GF-D8 (cell line): ENCODE measurements at regions not wholly inside any gene's neighbourhood (a gene's known extent, or its start where the extent isn't known, plus 50 kb on each side); places are given as distances from the start of the nearest gene placed in this dataset.
"Not testable (repeated sequence)": the region's sequence is repeated elsewhere in the genome, so short reads cannot be mapped to it uniquely, and the experiment has no call there.

Experiments
- DNase-seq: peaks from one replicate; lab custom pipeline; 2025; lab: John Stamatoyannopoulos, UW

DNA sequence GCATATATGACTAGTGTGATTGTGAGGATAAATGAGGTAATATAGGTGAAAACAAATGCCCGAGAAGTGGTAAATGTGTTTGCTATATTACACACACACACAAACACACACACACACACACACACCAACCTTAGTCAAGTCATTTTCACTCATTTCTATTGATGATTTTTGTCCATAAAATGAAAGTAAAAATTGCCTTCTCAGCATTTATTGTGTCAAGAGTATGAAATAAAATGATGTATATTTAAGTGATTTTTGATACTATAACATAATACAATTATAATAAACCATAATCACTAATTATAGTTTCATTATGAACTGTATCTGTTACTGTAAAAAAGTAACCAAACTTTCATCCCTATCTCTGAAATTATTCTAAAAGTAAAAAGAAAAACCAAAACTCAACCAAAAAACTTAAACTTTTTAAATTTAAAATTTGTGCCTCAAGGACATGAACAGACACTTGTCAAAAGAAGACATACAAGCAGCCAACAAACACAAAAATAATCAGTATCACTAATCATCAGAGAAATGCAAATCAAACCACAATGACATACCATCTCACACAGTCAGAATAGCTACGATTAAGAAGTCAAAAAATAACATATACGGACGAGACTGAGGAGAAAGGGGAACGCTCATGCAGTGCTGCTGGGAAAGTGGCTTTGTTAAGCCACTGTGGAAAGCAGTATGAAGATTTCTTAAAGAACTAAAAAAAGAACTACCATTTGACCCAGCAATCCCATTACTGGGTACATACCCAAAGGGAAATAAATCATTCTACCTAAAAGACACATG, 601.0 kb downstream of the TMA16 start:
- DNase-seq: no peak

DNA sequence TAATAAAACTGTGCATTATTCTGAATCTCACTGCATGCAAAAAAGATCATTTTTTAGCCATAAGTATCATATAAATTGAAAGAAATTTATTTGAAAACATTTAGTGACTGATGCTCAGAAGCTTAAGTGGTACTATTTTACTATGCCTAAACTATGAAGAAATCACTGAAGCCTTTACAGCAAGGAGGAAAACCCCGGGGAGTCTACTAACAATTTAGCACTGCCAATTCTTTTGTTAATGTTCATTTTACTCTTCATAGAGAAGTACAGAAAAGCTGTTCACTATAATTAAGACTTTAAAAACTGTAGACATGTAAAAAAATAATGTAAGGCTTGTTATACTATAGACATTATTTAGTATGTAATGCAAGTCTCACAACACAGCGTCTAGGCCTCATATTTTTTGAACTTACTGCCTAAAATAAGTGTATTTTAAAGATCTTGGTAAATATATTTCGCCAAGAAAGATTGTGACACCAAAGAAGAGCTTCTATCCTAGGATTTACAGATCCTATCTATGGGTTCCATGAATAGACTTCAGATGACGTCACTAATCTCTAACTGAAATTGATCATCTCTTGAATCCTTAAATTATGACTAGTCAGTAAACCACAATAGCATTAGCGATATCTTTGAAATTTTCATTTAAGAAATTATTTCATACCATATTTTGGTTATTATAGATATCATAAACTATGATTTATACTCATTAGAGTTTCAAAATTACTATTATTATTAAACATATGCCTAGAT, 602.5 kb downstream of the TMA16 start:
- DNase-seq: no peak

DNA sequence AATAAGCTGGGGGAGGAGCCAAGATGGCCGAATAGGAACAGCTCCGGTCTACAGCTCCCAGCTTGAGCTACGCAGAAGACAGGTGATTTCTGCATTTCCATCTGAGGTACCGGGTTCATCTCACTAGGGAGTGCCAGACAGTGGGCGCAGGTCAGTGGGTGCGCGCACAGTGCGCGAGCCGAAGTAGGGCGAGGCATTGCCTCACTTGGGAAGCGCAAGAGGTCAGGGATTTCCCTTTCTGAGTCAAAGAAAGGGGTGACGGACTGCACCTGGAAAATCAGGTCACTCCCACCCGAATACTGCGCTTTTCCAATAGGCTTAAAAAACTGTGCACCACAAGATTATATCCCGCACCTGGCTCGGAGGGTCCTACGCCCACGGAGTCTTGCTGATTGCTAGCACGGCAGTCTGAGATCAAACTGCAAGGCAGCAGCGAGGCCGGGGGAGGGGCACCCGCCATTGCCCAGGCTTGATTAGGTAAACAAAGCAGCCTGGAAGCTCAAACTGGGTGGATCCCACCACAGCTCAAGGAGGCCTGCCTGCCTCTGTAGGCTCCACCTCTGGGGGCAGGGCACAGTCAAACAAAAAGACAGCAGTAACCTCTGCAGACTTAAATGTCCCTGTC, 606.4 kb downstream of the TMA16 start:
- not testable (repeated sequence) for DNase-seq

DNA sequence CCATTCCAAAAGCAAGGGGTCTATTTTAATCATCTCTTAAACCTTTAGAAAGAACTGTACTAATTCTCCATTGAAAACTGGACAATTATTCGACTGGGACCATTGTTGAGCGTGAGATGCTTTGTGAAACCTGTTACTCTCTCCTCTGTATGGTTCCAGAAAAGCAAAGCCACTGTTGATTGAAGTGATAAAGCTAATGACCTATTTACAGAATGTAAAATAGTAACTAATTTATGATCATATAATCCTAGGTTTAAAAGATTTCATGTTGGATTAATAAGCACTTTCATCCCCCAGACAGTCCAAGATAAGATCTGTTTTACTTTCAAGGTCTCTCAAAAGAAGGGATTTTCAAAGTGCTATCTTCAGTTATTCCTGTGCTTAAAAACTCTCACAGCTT, 614.5 kb downstream of the TMA16 start:
- DNase-seq: no peak

DNA sequence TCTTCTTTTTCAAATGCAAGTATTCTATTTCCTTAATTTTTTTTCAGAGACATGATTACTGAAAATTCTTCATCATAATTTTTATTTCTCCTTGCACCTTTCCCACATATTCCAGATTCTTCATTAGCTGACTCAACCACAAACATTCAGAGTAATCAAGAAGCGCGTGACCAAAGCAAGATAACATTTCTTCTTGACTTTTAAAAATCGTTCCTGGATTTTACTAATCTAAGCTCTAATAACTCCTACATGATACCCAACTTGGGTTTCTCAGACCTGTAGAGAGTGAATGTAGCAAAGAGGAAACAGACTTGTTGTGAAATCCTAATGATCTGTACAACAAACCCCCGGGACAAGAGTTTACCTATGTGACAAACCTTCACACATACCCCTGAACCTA, 615.0 kb downstream of the TMA16 start:
- no peak for DNase-seq

DNA sequence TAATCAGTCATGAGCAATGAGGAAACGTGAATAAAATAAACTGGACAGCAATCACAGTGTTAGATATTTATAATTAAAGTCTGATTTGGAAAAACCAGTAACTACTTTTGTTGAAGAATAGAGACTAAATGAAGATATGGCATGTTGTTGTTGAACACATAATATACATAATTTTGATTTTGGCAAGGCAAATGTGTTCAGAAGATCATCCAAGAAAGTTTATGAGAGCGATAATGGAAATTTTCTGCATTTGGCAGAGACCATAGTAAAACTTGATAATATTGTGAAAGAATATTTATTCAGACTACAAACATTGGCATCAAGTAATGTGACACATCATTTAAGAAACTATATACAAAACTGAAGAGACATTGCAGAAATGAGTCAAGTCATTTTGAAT, 620.7 kb downstream of the TMA16 start:
- DNase-seq: no peak

DNA sequence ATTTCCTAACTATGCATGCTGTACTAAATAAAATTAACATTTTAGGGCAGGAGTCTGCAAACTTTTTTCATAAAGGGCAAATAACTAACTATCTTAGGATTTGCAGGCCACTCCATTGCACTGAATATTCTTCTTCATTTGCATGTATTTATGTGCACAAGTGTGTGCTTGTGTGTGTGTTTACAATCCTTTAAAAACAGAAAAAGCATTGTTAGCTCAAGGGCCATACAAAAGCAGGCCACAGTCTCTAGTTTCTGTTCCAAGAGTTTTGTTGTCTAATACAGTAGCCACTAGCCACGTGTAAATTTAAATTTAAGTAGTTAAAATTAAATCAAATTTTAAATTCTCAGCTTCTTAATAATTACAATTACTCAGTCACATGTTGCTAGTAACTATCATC, 621.8 kb downstream of the TMA16 start:
- no peak for DNase-seq

DNA sequence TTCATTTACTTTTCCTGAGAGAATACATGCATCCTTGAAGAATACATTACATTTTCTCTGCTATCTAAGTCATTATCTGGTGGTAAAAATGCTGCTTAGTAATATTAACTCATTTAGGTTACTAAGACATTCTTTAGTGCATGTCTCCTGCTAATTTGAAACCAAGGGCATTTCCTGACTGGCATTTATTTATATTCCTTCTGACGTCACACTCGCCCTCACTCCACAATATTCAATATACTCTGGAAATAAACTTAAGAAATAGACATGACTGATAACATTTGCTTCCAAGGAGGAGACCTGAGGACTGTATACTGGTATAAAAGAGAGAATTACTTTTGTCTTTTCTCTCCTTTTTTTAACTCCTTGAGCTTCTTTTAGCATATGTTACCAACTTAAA, 619.5 kb upstream of the SMIM31 start:
- no peak for DNase-seq

DNA sequence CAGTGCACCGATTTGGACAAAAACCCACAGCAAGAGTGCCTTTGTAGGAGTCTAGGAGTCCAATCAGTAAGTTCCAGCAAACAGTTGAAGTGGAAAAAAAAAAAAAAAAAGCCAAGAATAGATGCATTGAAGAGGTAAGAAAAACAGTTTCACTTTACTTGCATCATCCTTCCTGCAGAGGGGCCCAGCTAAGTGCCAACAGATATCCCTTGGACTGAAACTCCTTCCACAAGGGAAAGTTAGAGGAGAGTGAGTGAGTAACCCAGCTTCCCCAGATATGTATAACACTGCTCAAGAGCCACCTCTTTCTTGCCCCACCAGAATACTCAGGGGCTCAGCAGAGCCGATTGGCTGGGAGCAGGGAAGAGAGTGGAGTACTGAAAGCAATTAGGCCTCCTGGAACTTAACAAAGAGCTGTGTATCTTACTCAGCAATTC, 617.7 kb upstream of the SMIM31 start:
- DNase-seq: no peak

DNA sequence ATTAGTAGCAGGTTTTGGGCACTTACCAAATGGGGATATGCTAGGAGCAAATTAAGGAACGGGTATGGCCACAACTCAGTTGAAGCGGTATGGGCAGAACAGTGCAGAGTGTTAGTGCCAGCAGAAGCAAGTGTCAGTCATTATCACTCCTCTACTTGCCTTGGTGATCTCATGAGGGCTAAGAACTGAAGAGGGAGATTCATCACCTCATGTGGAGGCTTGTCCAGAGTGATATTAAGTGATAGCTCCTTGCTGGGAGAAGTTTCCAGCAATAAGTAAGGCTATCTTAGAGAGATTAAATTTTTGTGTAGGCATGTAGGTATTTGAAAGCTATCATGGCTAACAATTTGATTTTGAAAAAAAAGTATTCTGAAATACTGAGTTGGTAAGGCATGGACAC, 615.4 kb upstream of the SMIM31 start:
- DNase-seq: no peak

DNA sequence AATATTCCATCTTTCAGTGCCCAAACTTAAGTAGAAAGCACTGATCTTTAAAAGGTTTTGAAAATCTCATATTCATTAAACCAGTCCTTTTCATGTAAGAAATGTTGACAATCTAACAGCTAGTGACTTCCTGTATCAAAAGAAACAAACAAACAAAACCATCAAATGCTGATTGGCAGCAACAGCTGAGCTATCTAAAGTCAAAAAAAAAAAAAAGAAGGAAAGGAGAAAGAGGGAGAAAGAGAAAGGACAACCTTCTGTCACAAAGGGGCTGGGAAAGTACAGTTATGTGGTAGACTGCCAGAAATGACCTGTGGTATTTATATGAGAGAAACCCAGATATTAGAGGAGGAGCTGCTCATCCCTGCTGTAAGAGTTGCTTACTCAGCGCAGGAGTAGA, 614.6 kb upstream of the SMIM31 start:
- no peak for DNase-seq

DNA sequence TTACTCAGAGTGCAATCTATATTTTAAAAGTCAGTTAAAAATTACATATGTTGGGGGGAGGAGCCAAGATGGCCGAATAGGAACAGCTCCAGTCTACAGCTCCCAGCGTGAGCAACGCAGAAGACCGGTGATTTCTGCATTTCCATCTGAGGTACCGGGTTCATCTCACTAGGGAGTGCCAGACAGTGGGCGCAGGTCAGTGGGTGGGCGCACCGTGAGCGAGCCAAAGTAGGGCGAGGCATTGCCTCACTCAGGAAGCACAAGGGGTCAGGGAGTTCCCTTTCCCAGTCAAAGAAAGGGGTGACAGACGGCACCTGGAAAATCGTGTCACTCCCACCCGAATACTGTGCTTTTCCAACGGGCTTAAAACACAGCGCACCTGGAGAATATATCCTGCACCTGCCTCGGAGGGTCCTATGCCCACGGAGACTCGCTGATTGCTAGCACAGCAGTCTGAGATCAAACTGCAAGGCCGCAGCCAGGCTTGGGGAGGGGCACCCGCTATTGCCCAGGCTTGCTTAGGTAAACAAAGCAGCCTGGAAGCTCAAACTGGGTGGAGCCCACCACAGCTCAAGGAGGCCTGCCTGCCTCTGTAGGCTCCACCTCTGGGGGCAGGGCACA, 612.1 kb upstream of the SMIM31 start:
- not testable (repeated sequence) for DNase-seq

DNA sequence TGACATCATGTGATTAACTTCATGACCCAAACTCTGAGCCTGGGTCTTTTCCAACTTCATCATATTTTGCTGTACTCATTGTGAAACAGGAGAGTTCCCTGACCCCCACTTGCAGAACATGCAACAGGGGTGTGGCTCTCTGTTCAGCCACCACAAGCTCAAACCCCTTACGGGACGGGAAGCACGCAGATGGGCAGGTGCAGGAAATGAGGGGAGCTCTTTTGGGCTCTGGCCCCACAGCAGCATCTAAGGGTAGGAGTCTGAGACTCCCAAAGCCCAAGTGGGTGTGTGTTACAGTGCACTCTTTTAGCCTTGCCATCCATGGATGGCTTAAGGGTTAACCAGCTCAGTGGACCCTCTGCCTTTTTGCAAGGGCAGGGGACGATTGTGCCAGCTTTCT, 599.5 kb upstream of the SMIM31 start:
- DNase-seq: no peak

DNA sequence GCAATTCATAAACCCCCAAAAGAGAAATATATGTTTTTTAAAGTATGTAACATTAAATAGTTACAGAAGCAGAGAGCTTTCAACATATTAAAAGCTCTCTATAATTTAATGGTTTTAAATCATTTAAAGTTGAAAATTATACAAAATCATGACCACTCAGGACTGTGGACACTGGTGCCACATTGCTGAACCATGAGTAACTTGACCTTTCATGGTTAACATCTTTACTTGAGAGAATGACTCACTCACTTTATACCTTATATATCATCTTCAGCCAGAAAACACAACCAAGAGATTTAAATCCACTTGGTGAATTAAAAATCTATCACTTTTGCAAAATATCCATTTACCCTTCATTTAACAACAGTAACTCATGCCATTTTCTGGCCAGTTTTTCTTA, 584.3 kb upstream of the SMIM31 start:
- no peak for DNase-seq

DNA sequence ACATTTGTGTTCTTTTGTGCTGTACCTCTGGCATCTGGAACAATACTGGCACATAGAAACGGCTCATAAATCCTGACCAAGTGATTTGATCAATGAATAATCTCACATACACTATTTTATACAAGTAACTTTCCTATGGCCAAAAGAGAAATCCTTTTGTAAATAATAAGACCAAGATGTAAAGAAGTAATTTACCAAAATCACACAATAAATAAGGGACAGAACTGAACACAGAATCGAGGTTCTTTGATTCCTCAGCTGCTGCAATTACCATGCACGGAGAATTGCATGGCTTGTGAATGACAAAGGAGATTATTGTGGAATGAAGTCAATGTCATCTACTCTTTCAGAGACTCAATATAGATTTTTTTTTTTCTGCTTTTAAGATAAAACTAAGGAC, 576.8 kb upstream of the SMIM31 start:
- DNase-seq: no peak

DNA sequence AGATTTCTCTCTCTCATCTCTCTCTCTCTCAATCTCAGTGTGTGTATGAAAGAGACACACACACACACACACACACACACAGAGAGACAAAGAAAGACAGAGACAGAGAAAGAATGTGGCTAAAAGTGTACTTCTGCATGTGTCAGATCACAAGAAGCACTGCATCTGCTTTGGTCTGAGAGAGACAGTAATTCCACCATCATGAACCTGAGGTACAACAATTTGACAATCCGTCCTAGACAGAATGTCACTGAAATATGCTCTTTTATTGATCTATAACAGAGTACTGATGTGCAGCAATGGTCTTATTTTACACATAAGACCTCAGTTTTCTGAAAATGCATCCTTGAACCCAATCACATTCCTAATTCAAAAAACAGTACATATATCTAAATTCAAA, 576.2 kb upstream of the SMIM31 start:
- no peak for DNase-seq

DNA sequence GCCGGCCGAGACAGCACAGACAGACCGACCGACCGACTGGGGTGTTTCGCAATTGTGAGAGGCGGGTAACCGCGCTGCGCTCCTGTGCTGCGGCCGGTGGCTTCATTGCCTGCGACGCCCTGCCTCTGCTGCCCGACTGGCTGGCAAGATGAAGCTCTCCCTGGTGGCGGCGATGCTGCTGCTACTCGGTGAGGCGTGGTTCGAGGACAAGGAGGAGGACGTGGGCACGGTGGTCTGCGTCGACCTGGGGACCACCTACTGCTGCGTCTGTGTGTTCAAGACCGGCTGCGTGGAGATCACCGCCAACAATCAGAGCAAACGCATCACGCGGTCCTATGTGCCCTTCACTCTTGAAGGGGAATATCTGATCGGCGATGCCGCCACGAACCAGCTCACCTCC, 565.7 kb upstream of the SMIM31 start:
- no peak for DNase-seq

DNA sequence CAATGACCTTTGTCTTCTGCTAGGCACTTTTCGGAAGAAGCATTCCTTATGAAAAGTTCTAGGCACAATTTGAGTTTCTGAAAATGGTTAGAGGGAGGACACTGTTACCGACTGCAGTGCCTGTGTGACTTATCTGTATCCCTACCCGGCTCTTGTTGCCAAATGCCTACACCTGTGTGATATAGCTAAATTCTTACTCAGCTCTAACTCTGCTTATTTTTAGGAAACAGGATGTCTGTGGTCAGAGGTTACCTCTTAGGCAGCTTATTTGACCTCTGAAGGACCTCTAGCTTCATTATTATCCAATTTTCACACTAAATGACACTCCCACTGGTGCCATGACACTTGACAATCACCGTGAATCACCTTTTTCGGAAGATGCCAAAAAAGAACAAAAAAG, 561.1 kb upstream of the SMIM31 start:
- no peak for DNase-seq

DNA sequence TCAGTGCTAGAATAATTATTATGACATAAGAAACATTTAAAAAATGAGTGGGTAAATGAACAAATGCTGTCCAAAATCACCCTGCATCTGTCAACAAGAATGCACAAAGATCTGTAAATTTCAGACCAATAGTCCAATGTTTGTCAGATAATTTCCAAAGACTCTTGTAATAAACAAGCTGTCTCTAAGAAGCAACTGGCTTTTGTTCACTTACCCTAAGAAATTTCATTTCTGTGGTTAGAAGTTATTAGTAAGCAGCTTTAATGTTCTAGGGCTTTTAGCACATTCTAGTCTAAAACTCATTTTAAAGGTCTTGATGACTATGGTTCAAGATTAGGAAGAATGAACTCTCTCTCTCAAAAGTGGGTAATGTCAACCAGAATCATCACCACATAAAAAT, 560.3 kb upstream of the SMIM31 start:
- DNase-seq: no peak

DNA sequence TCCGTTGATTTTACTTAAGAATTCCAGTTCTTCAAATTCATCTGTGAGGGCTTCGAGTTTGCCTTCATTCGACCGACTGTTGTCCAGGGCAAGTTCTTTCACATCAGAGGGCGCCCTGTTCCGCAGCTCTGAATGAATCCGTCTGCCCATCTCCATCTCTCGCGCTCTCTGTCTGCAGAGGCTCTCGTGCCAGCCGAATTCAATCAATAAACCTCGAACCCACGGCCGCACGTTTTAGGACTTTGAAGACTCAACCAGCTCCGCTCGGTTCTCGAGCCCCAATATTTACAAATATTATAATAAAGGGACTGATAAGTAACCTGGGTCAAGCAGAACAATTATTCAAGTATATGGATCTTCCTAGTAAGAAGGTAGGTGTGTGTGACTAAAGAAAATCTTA, 556.4 kb upstream of the SMIM31 start:
- no peak for DNase-seq

DNA sequence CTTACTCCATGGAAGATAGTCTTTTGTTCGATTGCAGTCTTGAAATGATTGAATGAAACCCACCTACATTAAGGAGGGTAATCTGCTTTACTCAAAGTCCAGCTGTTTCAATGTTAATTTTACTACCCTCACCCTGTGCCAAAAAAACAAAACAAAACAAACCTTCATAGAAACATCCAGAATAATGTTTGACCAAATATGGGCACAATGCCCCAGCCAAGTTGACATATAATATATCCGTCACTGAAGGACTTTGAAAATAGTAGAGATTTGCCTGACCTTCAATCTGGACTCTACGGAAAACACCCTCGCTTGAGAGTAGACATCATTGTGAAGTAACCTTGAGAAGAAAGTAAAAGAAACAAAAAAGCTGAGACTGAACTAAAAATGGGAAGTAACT, 550.5 kb upstream of the SMIM31 start:
- no peak for DNase-seq

DNA sequence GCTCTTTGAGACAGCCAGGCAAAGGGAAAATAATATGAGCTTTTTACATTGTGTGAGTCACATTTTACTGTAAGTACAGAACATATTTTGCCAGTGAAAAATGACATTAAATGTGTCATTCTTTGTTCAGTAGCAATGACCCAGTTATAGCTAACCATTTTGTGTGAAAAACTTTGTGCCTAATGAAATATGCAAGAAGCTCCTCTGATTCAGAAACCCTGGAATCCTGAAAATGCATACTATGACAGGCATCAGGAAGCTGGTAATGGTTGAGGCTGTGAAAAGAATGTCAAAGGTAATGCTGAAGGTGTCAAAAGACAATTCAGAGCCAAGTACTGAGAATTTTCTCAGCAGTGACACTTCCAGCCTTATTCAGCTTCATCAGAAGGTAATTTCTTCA, 549.5 kb upstream of the SMIM31 start:
- no peak for DNase-seq

DNA sequence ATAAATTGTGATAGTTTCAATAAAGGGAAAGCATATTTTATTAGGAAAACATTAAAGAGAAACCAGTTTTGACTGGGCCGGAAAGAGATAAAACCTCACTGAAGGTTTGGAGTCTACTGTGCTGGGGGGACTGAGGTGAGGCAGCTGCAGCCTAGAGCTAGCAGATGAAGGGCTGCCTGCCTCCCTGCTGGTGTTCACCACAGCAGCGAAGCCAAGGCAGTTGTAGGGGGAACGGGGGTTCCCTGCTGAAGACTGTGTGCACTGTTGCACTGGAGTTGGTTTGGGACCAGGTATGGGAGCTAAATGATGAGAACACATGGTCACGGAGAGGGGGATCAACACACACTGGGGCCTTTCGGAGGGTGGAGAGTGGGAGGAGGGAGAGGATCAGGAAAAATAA, 546.5 kb upstream of the SMIM31 start:
- DNase-seq: no peak
